ENCODE measurements at regions not wholly inside any gene's neighbourhood (a gene's known extent, or its start where the extent isn't known, plus 50 kb on each side); places are given as distances from the start of the nearest gene placed in this dataset.

DNA sequence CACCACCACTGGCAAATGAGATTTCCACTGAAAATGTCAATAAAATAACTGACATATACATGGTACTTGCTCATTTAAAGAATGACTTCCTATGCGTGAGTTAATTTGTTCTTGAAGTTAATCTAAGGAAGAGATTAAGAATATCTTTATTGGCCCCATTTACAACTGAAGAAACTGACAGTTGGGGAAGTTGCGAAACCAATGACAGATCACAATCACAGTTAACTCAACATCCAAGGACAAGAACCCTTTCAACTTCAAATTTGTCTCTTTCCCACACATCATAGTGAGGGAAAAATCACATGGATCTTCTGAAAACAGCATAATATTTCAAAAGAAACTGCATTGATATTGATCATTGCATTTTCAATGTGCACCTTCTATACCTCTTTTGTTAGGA, 565.4 kb downstream of the IRS1 start:
- DNase-seq = no peak
- no peak for ATAC-seq (ENCODE audit: poor library complexity)
- intact Hi-C loops (cut with DNase I) = no loop called here

DNA sequence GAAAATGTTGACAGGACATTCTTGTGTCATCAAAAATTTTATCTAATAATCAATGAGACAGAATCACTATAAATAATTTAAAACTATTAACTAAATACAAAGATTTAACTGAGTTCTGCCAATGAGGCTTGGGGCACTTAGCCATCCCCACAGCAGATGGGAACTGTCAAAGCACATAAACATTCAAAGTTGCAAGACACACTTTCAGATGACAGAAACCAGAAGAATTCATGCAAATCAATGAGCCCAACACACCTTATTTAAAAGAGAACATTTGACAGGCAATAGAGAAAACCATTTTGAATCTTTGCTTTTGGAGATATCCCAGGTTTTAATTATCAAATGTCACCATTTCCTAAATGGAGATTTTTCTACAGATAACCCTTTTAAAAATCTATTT, 566.2 kb downstream of the IRS1 start:
- no peak for ATAC-seq (ENCODE audit: poor library complexity)
- intact Hi-C loops (cut with DNase I) = no loop called here

GRCh38 chr2:226228080-226228479, 571.5 kb downstream of the IRS1 start:
- intact Hi-C loops (cut with DNase I) = no loop called here

More for the DNA sequence above, 566.2 kb downstream of the IRS1 start:
- no peak for DNase-seq

GRCh38 chr2:226227341-226227740, 572.3 kb downstream of the IRS1 start:
- intact Hi-C loops (cut with DNase I) = no loop called here
- ATAC-seq (ENCODE audit: poor library complexity) = no peak
- DNase-seq = no peak

More at GRCh38 chr2:226228080-226228479, 571.5 kb downstream of the IRS1 start:
- no peak for DNase-seq
- ATAC-seq (ENCODE audit: poor library complexity) = no peak

DNA sequence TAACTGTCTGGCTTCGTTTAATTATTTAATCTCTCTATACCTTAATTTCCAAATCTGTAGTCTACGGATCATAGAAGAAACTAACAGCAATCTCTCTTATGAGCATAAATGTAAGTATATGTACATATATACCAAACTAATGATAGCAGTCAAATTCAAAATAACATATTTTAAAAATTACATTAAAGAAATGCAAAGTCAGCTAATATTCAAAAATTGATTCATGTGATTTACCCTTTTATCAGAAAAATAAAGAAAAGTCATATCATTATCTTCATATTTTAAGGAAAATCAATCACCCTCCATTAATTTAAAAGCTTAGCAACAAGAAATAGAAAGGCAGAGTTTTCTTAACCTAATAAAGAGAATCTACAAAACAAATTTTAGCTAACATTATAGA, 575.9 kb downstream of the IRS1 start:
- intact Hi-C loops (cut with DNase I) = no loop called here
- DNase-seq (no peak), ATAC-seq (ENCODE audit: poor library complexity) (no peak)

DNA sequence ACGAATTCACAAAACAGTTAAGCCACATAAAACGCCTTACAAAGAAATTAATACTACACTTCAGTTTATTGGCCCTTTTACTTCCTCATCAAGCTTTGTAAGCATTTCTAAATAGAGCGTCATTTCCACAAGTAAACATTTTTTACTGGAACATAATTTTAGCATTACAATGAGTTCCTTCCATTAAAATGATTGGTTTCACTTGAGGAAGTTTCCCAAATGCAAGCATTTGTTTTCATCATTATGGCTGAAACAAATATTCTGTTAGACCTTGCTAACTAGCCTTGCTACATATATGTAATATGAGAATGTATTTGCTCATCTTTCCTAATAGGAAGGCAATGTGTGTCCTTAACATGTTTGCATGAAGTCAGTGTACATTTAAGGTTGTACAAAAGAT, 579.1 kb downstream of the IRS1 start:
- intact Hi-C loops (cut with DNase I) = no loop called here
- ATAC-seq (ENCODE audit: poor library complexity) (no peak), DNase-seq (no peak)

DNA sequence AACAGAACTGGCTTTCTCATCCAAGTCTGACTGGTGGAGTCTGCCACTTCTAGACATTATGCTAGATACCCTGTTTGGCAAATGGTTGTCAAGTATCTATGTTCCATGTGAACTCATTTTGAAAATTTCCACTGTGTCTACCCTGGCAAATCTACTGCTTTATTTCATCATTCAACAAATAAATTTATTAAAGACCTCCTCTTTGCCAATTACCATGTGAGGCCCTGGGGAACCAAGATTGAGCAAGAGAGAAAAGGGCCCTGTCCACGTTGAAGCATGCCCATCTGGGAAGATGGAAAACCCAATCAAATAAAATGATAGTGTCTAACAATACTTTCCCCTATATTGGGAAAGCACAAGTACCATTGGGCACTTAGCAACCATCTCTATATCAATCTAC, 582.4 kb downstream of the IRS1 start:
- DNase-seq = no peak
- ATAC-seq (ENCODE audit: poor library complexity) = no peak
- intact Hi-C loops (cut with DNase I) = loop anchor here (5.0 kb wide), 1 partner anchor 585 kb away; no protein-coding TSS in a partner anchor

GRCh38 chr2:226216575-226216974, 583.0 kb downstream of the IRS1 start:
- no peak for ATAC-seq (ENCODE audit: poor library complexity)
- intact Hi-C loops (cut with DNase I) = loop anchor here (5.0 kb wide), 1 partner anchor 586 kb away; no protein-coding TSS in a partner anchor
- DNase-seq = no peak

DNA sequence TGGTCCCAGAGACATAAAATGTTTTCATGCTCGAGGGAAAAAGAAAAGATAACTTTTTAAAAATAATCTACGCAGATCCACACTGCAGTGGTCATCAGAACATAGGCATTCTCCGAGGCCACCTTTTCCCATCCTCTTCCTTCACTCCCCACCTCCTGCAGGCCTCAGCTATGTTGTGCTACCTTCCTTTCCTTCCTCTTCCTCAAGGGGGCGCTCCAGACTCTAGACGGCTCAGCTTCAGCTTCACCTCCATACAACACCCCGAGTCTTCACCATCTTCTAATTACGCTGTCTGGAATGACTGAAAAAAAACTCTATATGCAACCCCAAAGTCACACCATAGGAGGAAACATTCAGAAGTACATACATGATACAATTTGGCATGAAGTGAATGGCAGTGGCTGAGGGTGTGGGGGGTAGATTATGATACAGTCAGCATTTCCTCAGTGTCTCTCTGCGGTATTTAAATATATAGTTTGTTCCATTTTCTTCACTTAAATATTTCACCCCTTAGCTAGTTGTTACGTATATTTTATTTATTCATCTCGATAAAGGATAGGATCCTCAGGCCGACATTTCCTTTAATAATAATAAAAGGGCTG, 583.6 kb downstream of the IRS1 start:
- ATAC-seq (ENCODE audit: poor library complexity) (peak; percentile 81), DNase-seq (peak; percentile 41)
- intact Hi-C loops (cut with DNase I) = loop anchor here (5.0 kb wide), 1 partner anchor 586 kb away; no protein-coding TSS in a partner anchor

GRCh38 chr2:226213717-226214116, 585.9 kb downstream of the IRS1 start:
- DNase-seq (no peak), ATAC-seq (ENCODE audit: poor library complexity) (no peak)
- intact Hi-C loops (cut with DNase I) = no loop called here

GRCh38 chr2:226211439-226211838, 588.2 kb downstream of the IRS1 start:
- intact Hi-C loops (cut with DNase I) = no loop called here
- DNase-seq = no peak
- no peak for ATAC-seq (ENCODE audit: poor library complexity)

GRCh38 chr2:226208726-226209125, 590.9 kb downstream of the IRS1 start:
- no peak for ATAC-seq (ENCODE audit: poor library complexity)
- no peak for DNase-seq
- intact Hi-C loops (cut with DNase I) = no loop called here

- peak; percentile 43 for ATAC-seq (ENCODE audit: poor library complexity)
- intact Hi-C loops (cut with DNase I) = no loop called here
These were observed 591.9 kb downstream of the IRS1 start for GRCh38 chr2:226207671-226208070.

DNA sequence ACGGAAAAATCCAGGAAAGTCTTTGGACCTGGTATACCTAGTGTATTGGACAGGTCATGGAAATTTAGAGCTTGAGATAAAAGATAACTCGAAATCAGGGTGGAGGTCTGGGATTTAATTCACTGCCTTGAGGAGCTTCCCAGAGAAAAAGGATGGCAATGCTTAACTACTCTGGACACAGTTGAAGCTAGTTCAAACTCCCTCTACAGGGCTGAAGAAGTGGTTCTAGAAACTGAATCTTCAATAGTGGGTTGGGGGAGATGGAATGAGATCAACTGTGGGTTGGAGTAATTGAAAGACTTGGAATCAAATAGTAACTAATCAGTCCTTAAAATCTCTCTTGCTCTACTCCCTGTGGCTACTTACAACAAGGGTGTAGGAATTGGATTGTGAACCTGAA, 600.1 kb downstream of the IRS1 start:
- intact Hi-C loops (cut with DNase I) = no loop called here
- DNase-seq (no peak), ATAC-seq (ENCODE audit: poor library complexity) (no peak)

More at GRCh38 chr2:226207671-226208070, 591.9 kb downstream of the IRS1 start:
- DNase-seq = no peak

GRCh38 chr2:226198956-226199355, 600.7 kb downstream of the IRS1 start:
- no peak for ATAC-seq (ENCODE audit: poor library complexity)
- intact Hi-C loops (cut with DNase I) = no loop called here
- no peak for DNase-seq

DNA sequence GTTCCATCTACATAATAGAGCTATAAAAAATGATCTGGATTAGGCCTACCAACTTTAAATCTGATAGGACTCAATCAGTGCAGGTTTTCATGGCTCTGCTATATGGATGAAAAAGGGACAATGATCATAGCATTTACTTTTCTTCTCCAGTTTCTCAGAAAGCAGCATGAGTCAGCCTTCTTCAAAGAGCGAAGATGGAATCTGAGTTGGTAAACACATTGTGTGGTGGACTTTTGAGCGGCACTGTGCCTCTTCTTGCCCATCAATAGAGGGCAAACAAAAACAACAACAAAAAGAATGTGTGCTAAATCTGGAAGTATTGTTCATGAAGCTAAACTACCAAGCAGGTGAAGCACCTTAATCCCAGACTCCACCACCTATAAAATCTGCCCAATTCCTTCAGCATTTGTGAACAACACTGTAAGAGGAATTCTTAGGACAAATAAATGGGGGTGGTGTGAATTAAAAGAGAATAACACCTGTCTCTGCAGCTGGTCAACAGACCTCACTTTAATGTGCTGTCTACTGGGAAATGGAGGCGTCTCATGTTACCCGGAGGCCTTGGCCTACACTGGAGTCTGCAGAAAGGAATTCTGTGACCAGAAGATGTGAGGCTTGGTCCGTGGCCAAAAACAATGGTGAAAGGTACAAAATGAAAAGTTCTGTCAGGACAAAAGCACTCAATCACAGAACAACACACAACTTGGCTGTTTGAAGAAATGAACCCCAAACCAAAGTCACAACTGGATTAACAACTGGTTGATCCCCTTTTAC, 609.0 kb downstream of the IRS1 start:
- ATAC-seq (ENCODE audit: poor library complexity) (no peak), DNase-seq (no peak)
- intact Hi-C loops (cut with DNase I) = no loop called here

DNA sequence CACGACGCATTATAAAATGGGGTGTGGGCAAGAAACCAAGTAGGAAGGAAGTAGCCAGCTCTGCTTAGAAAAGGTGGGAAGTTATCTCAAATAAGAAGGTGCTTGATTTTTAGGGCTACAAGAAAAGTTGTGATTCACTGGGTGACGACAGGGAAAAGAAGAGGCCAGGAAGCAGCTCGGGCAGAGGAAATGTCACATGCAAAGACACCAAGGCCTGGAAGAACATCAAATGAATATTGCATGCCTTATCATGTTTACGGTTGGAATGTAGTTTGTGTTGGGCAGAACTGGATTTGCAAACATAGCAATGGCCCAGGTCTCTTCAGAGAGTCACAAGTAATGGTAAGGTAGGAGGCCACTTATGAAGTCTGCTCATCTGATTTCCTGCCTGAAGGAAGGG, 610.6 kb downstream of the IRS1 start:
- no peak for DNase-seq
- ATAC-seq (ENCODE audit: poor library complexity) = no peak
- intact Hi-C loops (cut with DNase I) = no loop called here

GRCh38 chr2:226187616-226188015, 612.0 kb downstream of the IRS1 start:
- intact Hi-C loops (cut with DNase I) = no loop called here
- no peak for DNase-seq
- no peak for ATAC-seq (ENCODE audit: poor library complexity)

DNA sequence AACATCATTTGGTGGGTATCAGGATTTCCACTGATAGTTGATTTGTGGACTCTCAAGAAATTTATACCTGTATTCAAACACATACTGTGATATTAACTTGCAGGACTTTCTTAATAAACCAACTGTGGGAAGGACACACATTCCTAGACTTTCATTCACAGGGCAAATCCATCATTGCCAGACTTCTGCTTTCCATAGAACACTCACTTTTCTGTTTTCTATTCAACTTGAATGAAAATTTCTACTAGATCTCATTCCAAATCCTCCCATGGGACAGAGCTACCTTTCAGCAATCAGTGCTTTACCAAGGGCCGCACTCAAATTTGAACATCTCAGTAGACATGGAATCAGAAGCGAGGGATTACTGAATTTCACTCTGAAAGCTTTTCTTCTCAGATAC, 612.5 kb downstream of the IRS1 start:
- ATAC-seq (ENCODE audit: poor library complexity) = no peak
- intact Hi-C loops (cut with DNase I) = no loop called here
- DNase-seq = no peak

DNA sequence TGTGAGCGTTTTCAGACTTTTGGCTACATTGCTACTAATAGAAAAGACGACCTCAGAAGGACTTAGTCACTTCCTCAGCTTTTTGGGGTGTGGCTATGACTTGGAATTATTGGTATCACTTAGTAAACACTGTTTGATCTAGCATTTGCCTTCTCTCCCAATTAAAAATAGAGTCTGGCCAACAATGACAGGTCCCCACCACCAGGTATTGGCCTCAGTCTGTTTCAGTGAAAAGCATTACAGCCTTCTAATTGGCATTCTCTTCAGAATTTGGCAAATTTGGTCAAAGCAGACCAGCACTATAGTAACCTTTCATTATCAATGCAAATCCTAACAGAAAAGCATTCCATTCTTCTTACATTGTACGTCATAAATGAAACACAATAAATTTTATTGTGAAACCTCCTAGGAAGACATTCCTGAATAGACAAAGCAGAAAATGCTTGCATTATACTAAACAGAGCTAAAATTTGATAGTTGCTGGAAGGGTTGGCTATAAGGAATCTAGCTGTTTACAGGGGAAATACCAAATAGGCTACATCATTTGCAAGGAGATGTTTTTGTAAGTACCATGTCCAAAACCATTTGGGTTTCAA, 613.9 kb downstream of the IRS1 start:
- ATAC-seq (ENCODE audit: poor library complexity) (no peak), DNase-seq (no peak)
- intact Hi-C loops (cut with DNase I) = no loop called here

All from Right ventricle myocardium superior (tissue), 1 donor.